ENCODE measurements at regions not wholly inside any gene's neighbourhood (a gene's known extent, or its start where the extent isn't known, plus 50 kb on each side); places are given as distances from the start of the nearest gene placed in this dataset.
"Not testable (repeated sequence)": the region's sequence is repeated elsewhere in the genome, so short reads cannot be mapped to it uniquely, and the experiment has no call there.

DNA sequence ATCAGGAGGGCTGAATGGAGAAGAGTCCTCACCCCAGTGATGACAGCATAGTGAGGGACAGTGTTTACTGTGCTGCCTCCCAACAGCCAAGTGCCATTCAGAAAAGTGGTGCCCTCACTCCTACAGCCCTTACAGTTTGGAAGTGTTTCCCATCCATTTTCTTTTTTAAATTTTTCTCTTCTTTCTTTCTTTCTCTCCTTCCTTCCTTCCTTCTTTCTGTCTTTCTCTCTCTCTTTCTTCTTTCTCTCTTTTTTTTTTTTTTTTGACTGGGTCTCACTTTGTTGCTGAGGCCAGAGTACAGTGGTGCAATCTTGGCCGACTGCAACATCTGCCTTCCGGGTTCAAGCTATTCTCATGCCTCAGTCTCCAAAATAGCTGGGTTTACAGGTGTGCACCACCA is 755.3 kb downstream of the UQCRFS1 start:
- no peak for DNase-seq

DNA sequence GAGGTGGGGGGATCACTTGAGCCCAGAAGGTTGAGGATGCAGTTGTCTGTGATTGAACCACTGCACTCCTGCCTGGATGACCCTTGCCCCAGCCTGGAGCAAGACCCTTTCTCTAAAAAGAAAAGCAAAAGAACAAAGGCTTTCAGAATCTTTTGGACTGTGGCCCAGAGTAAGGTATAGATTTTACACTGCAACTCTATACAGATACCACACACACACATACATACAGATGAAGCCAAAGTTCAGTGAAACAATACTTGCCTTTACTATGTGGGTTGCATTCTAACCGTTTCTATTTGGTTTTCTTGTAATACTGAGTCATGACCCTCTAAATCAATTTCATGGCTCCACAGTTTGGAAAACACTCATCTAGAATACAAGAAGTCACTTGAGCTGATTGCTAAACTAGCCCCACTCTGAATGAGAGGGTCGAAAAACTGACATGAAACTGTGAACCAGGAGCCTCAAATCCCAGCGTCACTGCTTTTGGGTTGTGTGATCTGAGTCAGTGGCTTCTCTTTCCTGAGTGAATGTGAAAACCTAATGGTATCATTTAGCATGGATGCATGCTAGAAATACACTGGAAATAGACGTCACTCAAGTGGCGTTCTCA is 756.1 kb downstream of the UQCRFS1 start:
- DNase-seq, result no peak

DNA sequence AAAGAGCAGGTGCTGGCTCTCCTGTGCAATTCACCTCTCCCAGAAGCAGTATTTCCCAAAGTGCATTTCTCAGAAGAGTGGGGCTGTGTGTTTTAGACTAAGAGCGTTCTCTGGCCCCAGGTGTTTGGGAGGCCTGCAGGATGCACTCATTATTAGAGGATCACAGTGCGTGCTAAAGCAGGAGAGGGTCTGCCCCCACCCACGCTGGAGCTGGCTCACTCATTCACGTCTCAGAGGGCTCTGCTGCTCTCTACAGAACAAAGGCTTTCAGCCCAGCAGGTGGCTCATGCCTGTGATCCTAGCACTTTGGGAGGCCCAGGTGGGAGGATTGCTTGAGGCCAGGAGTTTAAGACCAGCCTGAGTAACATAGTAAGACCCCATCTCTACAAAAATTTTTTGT is 756.7 kb downstream of the UQCRFS1 start:
- DNase-seq, result no peak

DNA sequence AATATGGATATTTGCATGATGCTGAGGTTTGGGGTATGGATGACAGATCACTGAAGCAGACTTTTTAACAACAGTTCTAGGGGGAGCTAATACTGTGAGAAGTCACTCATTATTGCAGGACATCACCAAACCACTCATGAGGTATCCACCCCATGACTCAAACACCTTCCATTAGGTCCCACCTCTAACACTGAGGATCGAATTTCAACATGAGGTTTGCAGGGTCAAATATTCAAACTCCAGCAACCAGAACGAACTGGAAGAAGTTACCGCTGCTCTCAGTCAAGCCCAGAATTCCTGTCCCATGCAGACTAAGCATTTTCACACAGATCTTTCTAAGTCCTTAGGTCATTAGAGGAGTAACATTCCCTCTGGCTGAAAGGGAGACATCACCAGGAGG is 758.9 kb downstream of the UQCRFS1 start:
- DNase-seq, result no peak

DNA sequence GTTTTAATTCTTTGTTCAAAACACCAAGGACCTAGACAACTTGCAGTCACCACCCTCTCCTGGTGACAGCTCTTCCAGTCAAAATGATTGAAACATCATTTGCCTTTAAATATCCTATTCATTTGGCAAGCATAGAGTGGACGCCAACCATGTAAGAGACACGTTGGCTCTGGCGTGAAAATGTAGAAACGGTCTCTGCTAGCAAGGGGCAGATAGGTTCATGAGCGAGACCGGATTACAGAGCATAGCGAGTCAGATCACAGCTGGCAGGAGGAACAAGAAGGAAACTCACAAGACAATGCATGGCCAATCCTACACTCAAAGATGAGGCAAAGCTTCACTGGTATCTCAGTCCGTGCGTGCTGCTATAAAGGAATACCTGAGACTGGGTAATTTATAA is 759.5 kb downstream of the UQCRFS1 start:
- DNase-seq, result no peak

DNA sequence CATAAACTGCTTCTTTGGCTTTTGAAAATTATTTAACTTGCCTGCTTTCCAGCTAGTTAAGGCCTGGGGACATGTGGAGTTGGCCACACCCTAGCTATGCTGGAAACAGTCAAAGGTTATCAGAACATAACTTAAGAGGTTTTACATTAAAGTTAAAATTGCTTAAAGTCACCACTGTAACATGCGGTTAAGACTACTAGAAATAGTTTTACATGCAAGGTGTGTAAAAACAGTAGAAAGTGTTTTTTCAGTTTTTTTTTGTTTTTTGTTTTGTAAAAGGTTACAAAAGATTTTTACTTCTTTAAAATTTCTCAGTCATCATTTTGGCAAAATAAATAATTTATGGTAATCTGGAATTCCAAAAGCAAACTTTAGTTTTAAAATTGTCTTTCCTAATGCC is 763.1 kb downstream of the UQCRFS1 start:
- no peak for DNase-seq

DNA sequence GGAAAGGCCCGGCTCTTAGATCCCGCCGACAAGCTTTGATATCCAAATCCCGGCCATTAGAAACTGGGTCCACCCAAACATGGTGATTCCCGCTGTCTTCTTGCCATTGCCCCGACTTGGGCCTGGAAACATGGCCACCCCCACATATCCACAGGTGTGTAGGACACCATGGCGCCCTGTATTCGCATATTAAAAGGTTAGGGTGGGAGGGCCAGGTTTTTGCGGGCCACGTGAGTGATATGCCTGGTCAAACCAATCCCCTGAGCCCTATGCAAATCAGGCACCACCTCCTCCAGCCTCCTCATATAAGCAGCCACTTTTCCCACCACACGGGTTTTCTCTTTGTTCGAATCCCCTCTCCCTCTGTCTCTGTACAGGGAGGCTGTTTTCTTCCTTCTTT is 766.4 kb downstream of the UQCRFS1 start:
- no peak for DNase-seq

DNA sequence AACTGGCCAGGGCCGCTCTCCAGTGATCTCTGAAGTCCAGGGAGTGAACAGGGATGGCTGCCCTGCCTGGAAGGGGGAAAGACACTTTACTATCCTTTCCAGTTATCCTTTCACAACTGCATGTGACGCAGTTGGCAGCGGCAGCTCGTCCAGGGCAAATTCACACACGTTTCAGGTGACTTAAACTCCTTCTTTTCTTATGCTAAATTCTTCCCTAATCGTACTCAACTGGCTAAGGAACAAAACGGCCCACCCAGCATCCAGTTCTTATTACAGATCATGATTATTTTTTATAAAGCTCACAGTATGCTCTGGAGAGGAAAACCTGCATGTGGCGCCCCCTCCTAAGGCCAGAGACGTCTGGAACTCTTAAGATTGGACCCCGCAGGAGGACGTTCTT is 767.1 kb downstream of the UQCRFS1 start:
- no peak for DNase-seq

DNA sequence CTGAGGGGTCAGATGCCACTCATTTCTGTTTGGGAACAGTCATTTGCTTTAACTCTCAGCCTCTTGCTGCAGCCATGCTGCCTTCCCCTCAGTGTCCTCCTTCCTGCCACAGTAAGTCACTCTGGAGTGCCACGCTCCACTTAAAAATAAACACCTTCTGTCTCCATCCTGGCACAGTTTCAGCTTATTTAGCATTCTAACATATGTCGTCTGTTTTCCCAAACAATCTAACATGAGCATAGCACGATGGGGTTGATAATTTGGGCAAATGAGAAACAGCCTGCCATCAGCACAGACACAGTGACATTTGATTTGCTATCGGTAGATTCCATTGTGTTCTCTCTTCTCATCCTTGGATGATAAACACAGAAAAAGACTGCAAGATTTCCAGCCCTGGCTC is 768.6 kb downstream of the UQCRFS1 start:
- no peak for DNase-seq

DNA sequence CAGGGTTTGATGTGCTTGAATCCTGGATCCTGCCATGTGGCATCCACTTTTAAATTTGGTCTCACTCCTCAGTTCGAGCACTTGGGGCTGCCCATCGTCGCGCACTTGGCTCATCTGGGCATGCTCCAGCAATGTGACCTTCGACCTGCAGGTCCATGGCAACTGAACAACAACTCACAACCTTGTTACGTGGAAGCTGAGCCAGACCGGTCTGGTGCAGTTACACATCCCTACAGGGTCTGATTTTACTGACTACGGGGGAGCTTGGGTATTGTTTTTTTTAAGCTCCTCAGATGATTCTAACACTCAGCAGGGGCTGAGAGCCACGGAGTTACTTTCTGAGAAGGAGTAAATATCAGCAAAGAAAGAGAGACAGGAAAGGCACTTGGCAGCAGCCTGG is 769.6 kb downstream of the UQCRFS1 start:
- DNase-seq, result no peak

DNA sequence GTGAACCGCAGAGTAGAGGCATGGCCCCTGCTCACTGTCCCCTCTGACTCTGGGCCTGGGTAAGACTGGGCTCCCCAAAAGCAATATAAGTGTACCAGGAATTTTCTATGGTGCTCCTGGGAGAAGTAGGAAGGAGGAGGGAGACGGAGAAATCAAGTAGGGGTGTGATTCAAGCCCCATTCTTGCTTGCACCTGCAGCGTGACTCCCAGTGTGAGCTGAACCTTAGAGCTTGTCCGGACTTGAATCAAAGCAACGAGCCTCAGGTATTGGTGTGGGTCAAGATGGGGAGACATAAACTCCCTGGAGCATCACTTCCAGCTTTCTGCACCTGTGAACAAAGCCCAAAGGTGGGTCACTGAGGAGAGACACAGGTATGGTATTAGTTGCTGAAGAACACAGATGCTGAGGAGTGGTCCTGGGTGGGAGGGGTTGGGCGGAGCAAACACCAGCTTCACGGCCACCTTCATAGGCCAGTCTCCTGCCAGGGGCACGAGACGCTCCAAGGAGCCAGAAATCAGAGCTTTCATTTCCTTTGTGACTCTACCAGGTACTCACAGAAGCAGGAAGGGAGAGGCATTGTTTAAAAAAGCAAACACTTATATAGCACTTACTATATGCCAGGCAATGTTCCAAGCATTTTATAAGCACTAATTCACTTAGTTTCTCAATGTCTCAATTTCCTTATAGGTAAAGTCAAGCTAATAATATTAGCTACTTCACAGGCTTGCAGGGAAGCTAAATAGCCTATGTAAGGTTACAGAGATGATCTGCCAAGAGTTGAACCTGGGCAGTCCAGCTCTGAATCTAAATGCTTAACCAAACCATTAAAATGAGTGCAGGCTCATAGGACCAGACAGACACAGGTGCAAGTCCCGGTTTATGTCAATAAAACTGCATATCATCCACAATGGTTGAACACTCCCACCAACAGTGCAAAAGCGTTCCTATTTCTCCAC is 775.3 kb downstream of the UQCRFS1 start:
- no peak for DNase-seq

DNA sequence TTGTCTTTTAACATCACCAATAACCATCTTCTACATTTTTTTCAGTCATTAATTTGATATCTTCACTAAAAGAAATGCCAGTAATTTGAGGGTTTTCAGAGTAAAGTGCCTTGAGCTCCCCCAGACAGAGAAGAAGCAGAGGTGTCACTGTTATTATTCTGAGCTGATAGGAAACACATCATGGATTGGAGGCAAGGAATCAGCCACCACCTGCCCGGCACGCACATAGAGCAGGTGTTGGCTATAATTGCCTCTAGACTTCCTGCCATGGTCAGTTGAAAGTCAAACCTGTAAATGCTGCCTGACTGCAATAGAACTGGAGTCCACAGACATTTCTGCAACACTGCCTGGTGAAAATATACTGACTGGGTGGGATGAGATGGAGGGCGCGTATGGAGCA is 776.6 kb downstream of the UQCRFS1 start:
- no peak for DNase-seq

DNA sequence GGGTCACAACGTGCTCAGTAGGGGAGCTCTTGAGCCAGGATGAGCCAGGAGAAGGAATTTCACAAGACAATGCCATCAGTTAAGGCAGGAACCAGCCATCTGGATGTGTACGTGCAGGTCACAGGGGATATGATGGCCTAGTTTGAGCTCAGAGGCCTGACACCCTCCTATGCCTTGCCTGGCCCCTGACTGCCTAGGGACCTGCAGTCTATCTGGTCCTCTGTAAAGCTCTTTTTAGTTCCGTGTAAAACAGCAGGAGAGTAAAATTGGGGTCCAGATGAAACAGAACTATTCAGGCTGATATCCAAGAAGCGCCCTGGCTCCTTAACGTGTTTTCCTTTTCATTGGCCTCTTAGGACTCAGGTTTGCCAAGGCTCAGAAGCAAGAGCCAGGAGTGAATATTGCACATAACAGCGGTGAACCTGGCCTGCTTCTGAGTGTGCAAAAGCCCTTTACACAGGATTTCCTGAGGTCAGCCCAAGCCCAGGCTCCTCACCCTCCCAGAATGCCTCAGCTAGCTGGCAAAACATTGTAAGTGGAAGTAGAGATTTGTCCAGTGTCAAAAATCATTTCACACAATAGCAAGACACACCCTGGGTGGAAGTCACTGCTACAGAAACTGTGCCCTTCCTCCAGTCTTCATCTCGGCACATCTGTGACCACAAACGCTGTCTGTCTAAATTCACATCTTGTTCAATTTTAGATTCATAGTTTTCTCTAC is 777.2 kb downstream of the UQCRFS1 start:
- DNase-seq, result no peak

DNA sequence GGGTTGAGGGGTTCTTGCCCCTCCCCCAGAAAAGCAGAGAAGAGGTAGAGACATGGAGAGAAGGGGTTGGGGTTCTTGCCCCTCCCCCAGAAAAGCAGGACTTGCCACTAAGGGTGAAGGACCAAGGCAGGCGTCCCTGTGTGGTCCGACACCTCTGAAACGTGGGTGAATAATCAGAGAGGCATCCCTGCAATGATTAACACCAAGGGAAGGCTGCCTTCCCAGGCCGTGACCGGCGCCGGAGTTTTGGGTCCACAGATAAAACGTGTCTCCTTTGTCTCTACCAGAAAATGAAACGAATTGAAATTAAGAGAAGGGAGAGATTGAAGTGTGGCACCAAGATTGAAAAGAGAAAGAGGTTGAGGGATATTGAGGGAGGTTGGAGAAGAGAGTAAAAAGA is 778.2 kb downstream of the UQCRFS1 start:
- not testable (repeated sequence) for DNase-seq

DNA sequence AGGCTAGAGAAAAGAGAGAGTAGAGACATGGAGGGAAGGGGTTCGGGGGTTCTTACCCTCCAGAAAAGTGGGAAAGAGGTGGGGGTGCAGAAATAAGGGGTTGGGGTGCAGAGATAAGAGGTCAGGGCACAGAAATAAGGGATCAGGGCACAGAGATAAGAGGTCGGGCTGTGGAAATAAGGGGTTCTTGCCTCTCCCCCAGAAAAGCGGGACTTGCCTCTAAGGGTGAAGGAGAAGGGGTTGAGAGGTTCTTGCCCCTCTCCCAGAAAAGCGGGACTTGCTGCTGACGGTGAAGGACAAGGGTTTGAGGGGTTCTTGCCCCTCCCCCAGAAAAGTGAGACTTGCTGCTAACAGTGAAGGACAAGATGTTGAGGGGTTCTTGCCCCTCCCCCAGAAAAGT is 778.6 kb downstream of the UQCRFS1 start:
- not testable (repeated sequence) for DNase-seq

DNA sequence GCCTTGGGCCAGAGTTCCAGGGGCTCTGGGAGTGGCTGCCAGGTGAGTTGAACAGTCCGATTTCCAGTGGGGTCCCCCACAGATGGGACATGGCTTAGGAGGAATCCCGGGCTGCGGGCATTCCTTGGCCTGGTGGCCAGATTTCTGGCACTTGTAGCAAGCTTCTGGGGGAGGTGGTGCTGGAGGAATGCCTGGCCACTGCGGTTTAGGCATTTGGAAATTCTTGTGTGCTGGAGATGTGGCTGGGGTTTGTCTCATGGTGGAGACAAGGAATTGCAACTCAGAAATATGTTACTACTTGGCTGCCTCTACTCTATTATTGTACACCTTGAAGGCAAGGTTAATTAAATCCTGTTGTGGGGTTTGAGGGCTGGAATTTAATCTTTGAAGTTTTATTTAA is 779.8 kb downstream of the UQCRFS1 start:
- DNase-seq, result not testable (repeated sequence)

DNA sequence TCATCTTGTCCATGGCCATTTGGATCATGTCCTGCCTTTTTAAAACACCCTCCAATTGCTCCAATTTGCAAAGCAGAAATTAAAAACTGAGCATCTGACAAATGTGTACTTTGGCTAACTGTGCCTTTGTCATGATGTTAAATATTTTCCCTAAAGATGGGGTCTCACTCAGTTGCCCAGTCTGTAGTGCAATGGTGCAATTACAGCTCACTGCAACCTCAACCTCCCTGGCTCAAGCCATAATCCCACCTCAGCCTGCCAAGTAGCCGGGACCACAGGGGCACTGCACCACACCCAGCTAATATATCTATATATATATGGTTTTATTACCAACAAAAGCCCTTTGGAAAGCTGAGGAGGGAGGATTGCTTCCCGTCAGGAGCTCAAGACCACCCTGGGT is 782.7 kb downstream of the UQCRFS1 start:
- no peak for DNase-seq

DNA sequence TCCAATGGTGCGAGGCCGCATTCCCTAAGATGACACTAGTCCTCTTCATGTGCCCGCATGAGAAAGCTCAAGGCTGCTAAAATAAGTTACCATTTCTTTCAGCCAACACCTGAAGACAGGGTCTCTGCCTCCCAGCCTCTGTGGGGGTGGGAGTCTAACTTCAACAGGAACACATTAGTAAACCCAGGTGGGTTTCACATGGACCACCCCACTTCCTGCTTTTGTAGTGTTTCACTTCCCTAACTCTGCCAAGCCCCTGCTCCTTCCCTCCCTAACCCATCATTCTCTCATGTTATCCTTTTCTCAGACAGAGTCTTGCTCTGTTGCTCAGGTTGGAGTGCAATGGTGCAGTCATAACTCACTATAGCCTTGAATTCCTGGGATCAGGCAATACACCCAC is 783.6 kb downstream of the UQCRFS1 start:
- no peak for DNase-seq

DNA sequence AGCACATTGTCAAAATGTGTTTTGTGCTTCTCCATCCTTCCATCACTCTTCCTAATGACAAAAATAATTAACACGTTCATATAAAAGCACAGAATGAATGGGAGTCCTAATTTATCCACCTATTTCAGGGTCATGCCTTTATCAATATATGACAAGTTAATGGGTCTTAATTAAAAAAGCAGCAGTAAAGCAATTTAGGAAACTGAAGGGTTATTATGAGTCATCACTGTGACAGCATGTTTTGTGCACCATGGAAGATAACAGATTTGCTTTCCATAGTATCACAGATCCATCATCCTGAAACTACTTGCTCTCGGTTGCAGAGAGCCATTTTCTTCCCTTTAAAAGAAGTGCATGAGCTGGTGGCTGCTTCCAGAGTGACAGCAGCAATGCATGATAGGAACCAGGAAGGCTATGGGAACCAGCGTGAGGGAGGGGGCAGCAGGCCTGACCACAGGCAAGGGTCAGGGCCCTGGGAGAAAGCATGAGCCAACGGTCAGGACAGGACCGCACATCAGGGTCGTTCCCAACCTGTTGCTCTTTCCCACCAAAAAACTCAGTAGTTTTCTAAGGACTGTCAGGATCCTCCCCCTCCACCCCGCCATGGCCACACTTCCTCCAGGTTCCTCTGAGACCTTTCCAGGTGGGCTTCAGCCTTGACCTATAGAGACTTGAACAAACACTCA is 784.1 kb downstream of the UQCRFS1 start:
- no peak for DNase-seq

DNA sequence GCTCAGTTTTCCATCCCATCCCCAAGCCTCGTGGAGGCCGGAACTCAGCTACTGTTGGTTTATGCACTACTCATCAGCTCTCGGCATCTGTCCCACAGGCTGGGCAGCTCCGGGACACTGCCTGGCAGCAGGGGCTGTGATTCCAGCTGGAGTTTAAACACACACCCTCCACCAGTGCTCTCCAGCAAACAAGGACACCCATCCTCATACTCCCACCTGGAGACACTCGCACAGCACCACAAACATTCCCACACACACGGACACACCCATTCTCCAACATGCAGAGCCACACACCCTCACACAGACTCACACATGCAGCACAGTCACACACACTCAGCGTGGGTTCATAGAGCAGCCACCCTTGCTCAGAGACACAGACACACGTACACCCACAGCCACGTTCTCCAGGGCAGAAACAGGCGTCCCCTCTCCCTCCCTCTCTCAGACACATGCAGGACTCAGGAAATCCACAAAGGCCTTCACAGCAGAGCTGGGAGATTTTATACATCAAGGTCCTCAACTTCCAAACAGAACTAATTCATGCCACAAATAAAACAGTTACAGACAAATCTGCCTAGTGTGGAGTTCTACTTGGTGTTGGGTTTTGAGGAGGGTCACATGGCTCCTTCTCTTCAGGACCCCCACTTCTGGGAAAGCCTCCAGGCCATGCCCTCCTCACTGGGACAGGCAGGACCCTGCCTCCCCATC is 785.4 kb downstream of the UQCRFS1 start:
- DNase-seq, result no peak

DNA sequence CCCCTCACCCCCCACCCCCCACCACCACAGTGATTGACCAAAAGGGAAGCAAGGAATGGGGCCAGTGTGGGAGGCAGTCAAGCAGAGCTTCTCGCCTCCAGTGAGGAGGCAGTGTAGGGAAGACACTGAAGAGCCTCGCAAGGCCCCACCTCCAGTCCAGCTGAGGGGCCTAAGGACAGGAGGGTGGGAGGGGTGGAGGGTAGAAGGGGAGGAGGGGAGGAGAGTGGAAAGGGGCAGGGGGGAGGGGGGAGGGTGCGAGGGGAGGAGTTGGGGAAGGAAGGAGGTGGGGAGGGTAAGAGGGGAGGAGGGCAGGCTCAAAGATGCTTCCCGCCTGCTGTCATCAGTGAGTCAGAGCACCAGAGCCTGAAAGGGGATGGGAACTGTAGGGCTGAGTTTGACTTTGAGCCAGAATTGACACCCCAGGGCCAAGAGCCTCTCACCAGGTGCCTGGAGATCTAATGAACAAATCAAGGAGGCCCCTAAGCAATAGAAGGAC is 786.2 kb downstream of the UQCRFS1 start:
- DNase-seq, result no peak

DNA sequence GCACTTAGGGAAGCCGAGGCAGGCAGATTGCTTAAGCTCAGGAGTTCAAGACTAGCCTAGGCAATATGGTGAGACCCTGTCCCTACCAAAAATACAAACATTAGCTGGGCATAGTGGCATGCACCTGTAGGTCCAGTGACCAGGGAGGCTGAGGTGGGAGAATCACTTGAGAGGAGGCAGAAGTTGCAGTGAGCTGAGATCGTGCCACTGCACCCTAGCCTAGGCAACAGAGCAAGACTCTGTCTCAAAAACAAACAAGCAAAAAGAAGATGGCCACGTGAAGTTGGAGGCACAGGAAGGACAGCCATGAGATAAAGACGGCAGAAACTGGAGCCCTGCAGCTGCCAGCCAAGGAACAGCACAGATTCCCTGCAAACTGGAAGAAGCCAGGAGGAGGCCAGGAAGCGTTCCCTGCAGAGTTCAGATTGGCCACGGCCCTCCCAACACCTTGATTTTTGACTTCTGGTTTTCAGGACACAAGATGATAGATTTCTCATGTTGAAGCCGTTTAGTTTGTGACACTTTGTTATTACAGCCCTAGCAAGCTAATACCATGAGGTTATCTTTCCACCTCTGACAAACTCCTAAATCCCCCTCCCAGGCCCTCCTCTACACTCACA is 786.7 kb downstream of the UQCRFS1 start:
- no peak for DNase-seq

All from activated effector memory CD4-positive, alpha-beta T cell treated with anti-CD3 and anti-CD28 coated beads, Interleukin-2, amount 50 U/mL, for 16 hours (primary cell).